PFSK-1 (cell line): ENCODE measurements at regions not wholly inside any gene's neighbourhood (a gene's known extent, or its start where the extent isn't known, plus 50 kb on each side); places are given as distances from the start of the nearest gene placed in this dataset.

Source experiments
- FOXP2 ChIP-seq: optimal IDR thresholded peaks from 2 replicates; pipeline ENCODE3; 2011; ENCODE audit warnings: borderline replicate concordance, control low read depth, inconsistent platforms; ENCODE audit not compliant: insufficient read depth; ENCODE audit errors: extremely low read length, extremely low read depth
- POLR2AphosphoS5 ChIP-seq: IDR thresholded peaks from 2 replicates; pipeline ENCODE4 v1.6.1; 2012; ENCODE audit warnings: low read depth, mild to moderate bottlenecking, control low read depth, low read length, moderate library complexity
- REST ChIP-seq, 2 experiments: IDR thresholded peaks; 2 replicates each; pipeline versions ENCODE4 v1.6.1 to v1.8.0; 2011 to 2012; ENCODE audit warnings: low read depth in 2 of 2, low read length in 2 of 2, control low read depth in 1 of 2, inconsistent platforms in 1 of 2, mild to moderate bottlenecking in 1 of 2, moderate library complexity in 1 of 2; ENCODE audit not compliant: insufficient read depth in 1 of 2
- SIN3A ChIP-seq: IDR thresholded peaks from 2 replicates; pipeline ENCODE4 v1.6.1; 2012; ENCODE audit warnings: mild to moderate bottlenecking, low read length, moderate library complexity, borderline replicate concordance; ENCODE audit not compliant: insufficient read depth
- TAF1 ChIP-seq: IDR thresholded peaks from 2 replicates; pipeline ENCODE4 v1.6.1; 2012; ENCODE audit warnings: low read length, control low read depth, borderline replicate concordance; ENCODE audit not compliant: insufficient read depth

GRCh38 chr5:14082523-14082922 lies 60.6 kb upstream of the TRIO start:
- no peak for TF ChIP-seq TAF1

- no peak for TF ChIP-seq FOXP2
- no peak for TF ChIP-seq REST (IDR thresholded peaks at IDR 0.05; ENCODE audit: insufficient read depth in 1 of 2, low read depth in 2 of 2, low read length in 2 of 2)
- no peak for TF ChIP-seq TAF1
- no peak for TF ChIP-seq SIN3A
- TF ChIP-seq POLR2AphosphoS5, result no peak
Measured at GRCh38 chr5:14081791-14082190, 61.4 kb upstream of the TRIO start.

GRCh38 chr5:14078716-14079115 lies 64.4 kb upstream of the TRIO start:
- no peak for TF ChIP-seq POLR2AphosphoS5
- no peak for TF ChIP-seq FOXP2
- no peak for TF ChIP-seq TAF1
- no peak for TF ChIP-seq REST (IDR thresholded peaks at IDR 0.05; ENCODE audit: insufficient read depth in 1 of 2, low read depth in 2 of 2, low read length in 2 of 2)
- no peak for TF ChIP-seq SIN3A

- TF ChIP-seq TAF1 (no peak), SIN3A (no peak), REST (IDR thresholded peaks at IDR 0.05; ENCODE audit: insufficient read depth in 1 of 2, low read depth in 2 of 2, low read length in 2 of 2) (no peak), POLR2AphosphoS5 (no peak), FOXP2 (no peak)
Measured at GRCh38 chr5:14077501-14077900, 65.6 kb upstream of the TRIO start.

GRCh38 chr5:14076561-14076960 lies 66.6 kb upstream of the TRIO start:
- TF ChIP-seq REST (IDR thresholded peaks at IDR 0.05; ENCODE audit: insufficient read depth in 1 of 2, low read depth in 2 of 2, low read length in 2 of 2) (no peak), TAF1 (no peak), FOXP2 (no peak), POLR2AphosphoS5 (no peak), SIN3A (no peak)
